ENCODE measurements at regions not wholly inside any gene's neighbourhood (a gene's known extent, or its start where the extent isn't known, plus 50 kb on each side); places are given as distances from the start of the nearest gene placed in this dataset.

DNA sequence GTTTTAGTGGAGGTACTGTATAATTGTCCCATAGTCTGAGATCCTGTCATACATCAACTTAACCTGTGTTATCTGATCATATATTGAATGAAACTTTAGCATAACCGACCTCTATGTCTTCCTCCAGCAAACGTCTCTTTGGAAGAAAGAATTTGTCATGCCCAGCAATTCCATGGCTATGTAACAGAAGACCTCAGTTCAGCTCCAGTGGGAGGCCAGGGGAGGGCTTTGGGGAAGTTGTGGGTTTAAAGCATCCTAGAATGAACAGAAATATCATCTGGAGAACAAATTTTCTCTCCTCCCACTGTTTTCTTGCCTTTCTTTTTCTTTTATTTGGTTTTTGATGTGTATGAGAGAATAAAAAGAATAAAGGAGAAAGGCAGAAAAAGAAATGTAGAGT is 164.5 kb downstream of the GAS1 start:
- ChIA-PET CTCF (ENCODE audit: low intra/inter-chr PET ratio, low total read pairs) (no interaction called here), POLR2A (no interaction called here)
- BruUV-seq (replicated peaks) = no TSS peak
- Histone ChIP-seq H4K20me1 (ENCODE audit: insufficient read depth, low read length) (no peaks in the 10 kb centered on the region), H3K27me3 (ENCODE audit: control insufficient read depth in 1 of 2, insufficient read depth in 2 of 2, low read length in 2 of 2) (peaks cover 0 to 2% of the 10 kb centered on the region in 2 experiments; a peak in 1 of 5 replicates), H2AFZ (ENCODE audit: low read length) (no peak overlapping the region), H3K9me3 (ENCODE audit: low read length) (no peaks in the 10 kb centered on the region), H3K4me1 (ENCODE audit: insufficient read depth, low read length) (no peaks in the 10 kb centered on the region), H3K9ac (ENCODE audit: insufficient read depth, low read depth, low read length) (no peak overlapping the region), H3K4me3 (replicated peaks in 1 of 3; ENCODE audit: insufficient read depth in 1 of 3, low read depth in 2 of 3, low read length in 3 of 3) (no peak overlapping the region), H3K36me3 (replicated peaks in 1 of 2; ENCODE audit: control insufficient read depth in 1 of 2, insufficient read depth in 2 of 2, low read length in 2 of 2) (no peaks in the 10 kb centered on the region), H3K27ac (ENCODE audit: extremely low read length, insufficient read depth, low read length) (no peak overlapping the region), H3K4me2 (ENCODE audit: low read depth, low read length) (no peak overlapping the region), H3K79me2 (ENCODE audit: insufficient read depth, low read length) (no peaks in the 10 kb centered on the region)
- TF ChIP-seq HNF4G (IDR thresholded peaks at IDR 0.05; ENCODE audit: borderline replicate concordance, low read depth, low read length) (no peak), HNF4G (CRISPR knock-in tag; IDR thresholded peaks at IDR 0.05; ENCODE audit: borderline replicate concordance, low read depth) (no peak), PTBP1 (IDR thresholded peaks at IDR 0.05; ENCODE audit: low read depth, low read length, poor library complexity, severe bottlenecking) (no peak)
- intact Hi-C loops (cut with micrococcal nuclease; ENCODE audit: unreplicated experiment) (no loop called here), in situ Hi-C loops (cut with HindIII; ENCODE audit: extremely low pct_ligation_motif_present, low pct_unique_long_range_greater_than_20kb) (no loop called here)
- DNase-seq (ENCODE audit: low spot score) (no peak), ATAC-seq (no peak), FAIRE-seq (no peak)
- WGBS (ENCODE audit: low lambda C conversion rate) = 0% methylated on average over 2 of the region's 2 CpGs

GRCh38 chr9:86778761-86779160 is 168.5 kb downstream of the GAS1 start:
- no peak for FAIRE-seq
- 2% methylated on average over 3 of the region's 3 CpGs for WGBS (ENCODE audit: low lambda C conversion rate)
- H3K79me2 ChIP-seq (ENCODE audit: insufficient read depth, low read length) = no peaks in the 10 kb centered on the region
- H3K27me3 ChIP-seq (ENCODE audit: control insufficient read depth in 1 of 2, insufficient read depth in 2 of 2, low read length in 2 of 2) = peaks cover 0 to 2% of the 10 kb centered on the region in 2 experiments; a peak in 1 of 5 replicates
- no peaks in the 10 kb centered on the region for H3K4me1 ChIP-seq (ENCODE audit: insufficient read depth, low read length)
- intact Hi-C loops (cut with micrococcal nuclease; ENCODE audit: unreplicated experiment) (no loop called here), in situ Hi-C loops (cut with HindIII; ENCODE audit: extremely low pct_ligation_motif_present, low pct_unique_long_range_greater_than_20kb) (no loop called here)
- no peaks in the 10 kb centered on the region for H3K36me3 ChIP-seq (replicated peaks in 1 of 2; ENCODE audit: control insufficient read depth in 1 of 2, insufficient read depth in 2 of 2, low read length in 2 of 2)
- no peak overlapping the region for H3K4me3 ChIP-seq (replicated peaks in 1 of 3; ENCODE audit: insufficient read depth in 1 of 3, low read depth in 2 of 3, low read length in 3 of 3)
- H3K9me3 ChIP-seq (ENCODE audit: low read length) = no peaks in the 10 kb centered on the region
- H2AFZ ChIP-seq (ENCODE audit: low read length) = no peak overlapping the region
- ATAC-seq = no peak
- DNase-seq (ENCODE audit: low spot score) = no peak
- no peak overlapping the region for H3K9ac ChIP-seq (ENCODE audit: insufficient read depth, low read depth, low read length)
- no peak overlapping the region for H3K4me2 ChIP-seq (ENCODE audit: low read depth, low read length)
- CTCF ChIA-PET (ENCODE audit: low intra/inter-chr PET ratio, low total read pairs) = no interaction called here
- no TSS peak for BruUV-seq (replicated peaks)
- POLR2A ChIA-PET = no interaction called here
- no peak overlapping the region for H3K27ac ChIP-seq (ENCODE audit: extremely low read length, insufficient read depth, low read length)
- H4K20me1 ChIP-seq (ENCODE audit: insufficient read depth, low read length) = no peaks in the 10 kb centered on the region
- TF ChIP-seq STAT6 (CRISPR knock-in tag; IDR thresholded peaks at IDR 0.05; ENCODE audit: borderline replicate concordance) (no peak), MEF2D (CRISPR knock-in tag; IDR thresholded peaks at IDR 0.05) (no peak), ZNF362 (CRISPR knock-in tag; IDR thresholded peaks at IDR 0.05; ENCODE audit: borderline replicate concordance) (no peak), REST (IDR thresholded peaks at IDR 0.05; ENCODE audit: borderline replicate concordance in 1 of 2, low read depth in 1 of 2, low read length in 2 of 2) (no peak)

Data from HepG2 (cell line).